ENCODE measurements at regions not wholly inside any gene's neighbourhood (a gene's known extent, or its start where the extent isn't known, plus 50 kb on each side); places are given as distances from the start of the nearest gene placed in this dataset.

GRCh38 chr1:37159102-37159501, 124.8 kb upstream of the GRIK3 start:
- TF ChIP-seq EZH2 (IDR thresholded peaks at IDR 0.05; ENCODE audit: low read length, missing control alignments) (no peak), CTCF (conservative IDR thresholded peaks at IDR 0.05 in 1 of 2, IDR thresholded peaks at IDR 0.05 in 1 of 2; ENCODE audit: low read depth in 1 of 2, low read length in 2 of 2) (no peak)

All from fibroblast of lung (primary cell).